Body of pancreas (tissue), 4 donors: ENCODE measurements at regions not wholly inside any gene's neighbourhood (a gene's known extent, or its start where the extent isn't known, plus 50 kb on each side); places are given as distances from the start of the nearest gene placed in this dataset.

ENCODE experiments used
- ATAC-seq: fragments of 150-250 bp; one replicate; pipeline ENCODE4 v1.9.1; 2016
- DNase-seq, 4 donors: peaks; one replicate each; pipeline ENCODE4 v3.0.0-alpha.2; 2019
- H3K27ac ChIP-seq, 4 donors: fragments of 200-600 bp; sonication (generic); 1 replicate in 3 of 4; 2 replicates in 1 of 4; pipeline versions ENCODE4 v1.5.1 to v1.6.1; 2016 to 2019; ENCODE audit warnings: mild to moderate bottlenecking in 1 of 4, mixed read lengths in 1 of 4, moderate library complexity in 1 of 4
- H3K27me3 ChIP-seq, 2 donors: fragments of 200-600 bp; sonication (generic); one replicate each; pipeline ENCODE4 v1.6.0; 2016; ENCODE audit warnings: mild to moderate bottlenecking in 1 of 2
- H3K36me3 ChIP-seq, 2 donors: fragments of 200-600 bp; sonication (generic); replicated peaks in 1 of 2; 2 replicates each; pipeline ENCODE4 v1.5.1; 2016; ENCODE audit warnings: low read depth in 2 of 2; ENCODE audit not compliant: insufficient read depth in 1 of 2
- H3K4me1 ChIP-seq: fragments of 200-600 bp; sonication (generic); one replicate; pipeline ENCODE4 v1.6.0; 2016
- H3K4me3 ChIP-seq, 2 donors: fragments of 200-600 bp; sonication (generic); 1 replicate in 1 of 2; 2 replicates in 1 of 2; pipeline ENCODE4 v1.5.1; 2016 to 2019
- H3K9me3 ChIP-seq, 3 donors: fragments of 200-600 bp; sonication (generic); 1 replicate in 2 of 3; 2 replicates in 1 of 3; pipeline ENCODE4 v1.5.1; 2016
- POLR2A ChIP-seq, 3 donors: fragments of 450-650 bp; IDR thresholded peaks; one replicate each; pipeline ENCODE4 v1.6.1; 2016; ENCODE audit warnings: antibody characterized with exemption in 3 of 3, mild to moderate bottlenecking in 2 of 3
- WGBS, 2 donors: methylation state at CpG; one replicate each; pipeline ENCODE4 v1.1.5; 2017; 5-methylcytosine and 5-hydroxymethylcytosine counted together
- intact Hi-C: fragments of 100-400 bp; cut with DNase I; formaldehyde crosslinking; loops from one replicate; pipeline ENCODE4 v1.15.1; 2023
- TF ChIP-seq, protein P1 (sequence below), 7 experiments: fragments of 450-650 bp in 4 of 7; fragments of 200-600 bp in 3 of 7; sonication (generic) in 3 of 7; IDR thresholded peaks; one replicate each; pipeline ENCODE4 v1.5.1; 2016 to 2019; ENCODE audit warnings: antibody characterized with exemption in 7 of 7

GRCh38 chr3:26522919-26523318 is 99.7 kb upstream of the LRRC3B start:
- ATAC-seq, result no peak
- DNase-seq, result no peak
- intact Hi-C loops, result no loop called here
- TF ChIP-seq, protein P1, sequence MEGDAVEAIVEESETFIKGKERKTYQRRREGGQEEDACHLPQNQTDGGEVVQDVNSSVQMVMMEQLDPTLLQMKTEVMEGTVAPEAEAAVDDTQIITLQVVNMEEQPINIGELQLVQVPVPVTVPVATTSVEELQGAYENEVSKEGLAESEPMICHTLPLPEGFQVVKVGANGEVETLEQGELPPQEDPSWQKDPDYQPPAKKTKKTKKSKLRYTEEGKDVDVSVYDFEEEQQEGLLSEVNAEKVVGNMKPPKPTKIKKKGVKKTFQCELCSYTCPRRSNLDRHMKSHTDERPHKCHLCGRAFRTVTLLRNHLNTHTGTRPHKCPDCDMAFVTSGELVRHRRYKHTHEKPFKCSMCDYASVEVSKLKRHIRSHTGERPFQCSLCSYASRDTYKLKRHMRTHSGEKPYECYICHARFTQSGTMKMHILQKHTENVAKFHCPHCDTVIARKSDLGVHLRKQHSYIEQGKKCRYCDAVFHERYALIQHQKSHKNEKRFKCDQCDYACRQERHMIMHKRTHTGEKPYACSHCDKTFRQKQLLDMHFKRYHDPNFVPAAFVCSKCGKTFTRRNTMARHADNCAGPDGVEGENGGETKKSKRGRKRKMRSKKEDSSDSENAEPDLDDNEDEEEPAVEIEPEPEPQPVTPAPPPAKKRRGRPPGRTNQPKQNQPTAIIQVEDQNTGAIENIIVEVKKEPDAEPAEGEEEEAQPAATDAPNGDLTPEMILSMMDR (IDR thresholded peaks at IDR 0.05), result no peak
- no peak for TF ChIP-seq POLR2A (IDR thresholded peaks at IDR 0.05)
- Histone ChIP-seq H3K36me3 (no peaks in the 10 kb centered on the region), H3K9me3 (peaks cover 0 to 6% (median 0%) of the 10 kb centered on the region in 3 donors), H3K4me1 (no peaks in the 10 kb centered on the region), H3K4me3 (no peak overlapping the region), H3K27ac (no peak overlapping the region), H3K27me3 (no peaks in the 10 kb centered on the region)
- 88 to 94% methylated on average over 1 of the region's 1 CpG for WGBS, 2 donors

- intact Hi-C loops, result no loop called here
- H3K4me3 ChIP-seq, result no peak overlapping the region
- no peak for ATAC-seq
- no peak for DNase-seq
- TF ChIP-seq POLR2A (IDR thresholded peaks at IDR 0.05), result no peak
- TF ChIP-seq, protein P1 (IDR thresholded peaks at IDR 0.05), result no peak
- no peaks in the 10 kb centered on the region for H3K36me3 ChIP-seq
- H3K4me1 ChIP-seq, result no peaks in the 10 kb centered on the region
- H3K27ac ChIP-seq, result no peak overlapping the region
- 85 to 95% methylated on average over 2 of the region's 2 CpGs for WGBS, 2 donors
- H3K9me3 ChIP-seq, result peaks cover 0 to 6% (median 0%) of the 10 kb centered on the region in 3 donors
- no peaks in the 10 kb centered on the region for H3K27me3 ChIP-seq
Observed at GRCh38 chr3:26525013-26525412, 97.6 kb upstream of the LRRC3B start.

DNA sequence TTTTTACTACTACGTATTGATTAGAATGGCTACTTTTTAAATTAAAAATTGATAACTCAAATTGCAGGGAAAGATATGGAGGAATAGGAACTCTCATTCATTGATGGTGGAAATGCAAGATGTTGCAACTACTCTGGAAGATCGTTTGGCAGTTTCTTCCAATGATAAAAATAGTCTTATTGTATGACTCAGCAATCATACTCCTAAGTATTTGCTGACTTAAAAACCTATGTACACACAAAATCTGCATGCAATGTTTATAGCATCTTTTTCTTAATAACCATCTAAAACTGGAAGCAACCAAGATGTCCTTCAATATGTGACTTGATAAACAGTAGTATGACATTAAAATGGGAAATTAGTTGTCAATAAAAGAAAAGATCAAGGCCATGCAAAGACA is 87.4 kb upstream of the LRRC3B start:
- no peak for ATAC-seq
- H3K27ac ChIP-seq, result no peak overlapping the region
- intact Hi-C loops, result no loop called here
- 25 to 53% methylated on average over 2 of the region's 2 CpGs for WGBS, 2 donors
- no peak for DNase-seq
- no peaks in the 10 kb centered on the region for H3K4me1 ChIP-seq
- no peaks in the 10 kb centered on the region for H3K9me3 ChIP-seq
- no peaks in the 10 kb centered on the region for H3K27me3 ChIP-seq
- H3K4me3 ChIP-seq, result no peak overlapping the region
- no peaks in the 10 kb centered on the region for H3K36me3 ChIP-seq
- TF ChIP-seq POLR2A (IDR thresholded peaks at IDR 0.05), result no peak
- TF ChIP-seq, protein P1 (IDR thresholded peaks at IDR 0.05), result no peak

GRCh38 chr3:26536955-26537354 is 85.6 kb upstream of the LRRC3B start:
- Histone ChIP-seq H3K27me3 (no peaks in the 10 kb centered on the region), H3K9me3 (no peaks in the 10 kb centered on the region), H3K4me3 (no peak overlapping the region), H3K27ac (no peak overlapping the region), H3K4me1 (no peaks in the 10 kb centered on the region), H3K36me3 (no peaks in the 10 kb centered on the region)
- TF ChIP-seq, protein P1 (IDR thresholded peaks at IDR 0.05), result no peak
- TF ChIP-seq POLR2A (IDR thresholded peaks at IDR 0.05), result no peak
- DNase-seq, result no peak
- intact Hi-C loops, result no loop called here
- WGBS, 2 donors, result 64 to 67% methylated on average over 2 of the region's 2 CpGs
- no peak for ATAC-seq

- Histone ChIP-seq H3K36me3 (no peaks in the 10 kb centered on the region), H3K4me1 (no peaks in the 10 kb centered on the region), H3K4me3 (no peak overlapping the region), H3K27ac (no peak overlapping the region), H3K27me3 (no peaks in the 10 kb centered on the region), H3K9me3 (no peaks in the 10 kb centered on the region)
- intact Hi-C loops, result no loop called here
- 59 to 61% methylated on average over 1 of the region's 1 CpG for WGBS, 2 donors
- ATAC-seq (no peak), DNase-seq (no peak)
- TF ChIP-seq POLR2A (IDR thresholded peaks at IDR 0.05), result no peak
- TF ChIP-seq, protein P1 (IDR thresholded peaks at IDR 0.05), result no peak
Observed at GRCh38 chr3:26550413-26550812, 72.2 kb upstream of the LRRC3B start.
